ENCODE measurements at regions not wholly inside any gene's neighbourhood (a gene's known extent, or its start where the extent isn't known, plus 50 kb on each side); places are given as distances from the start of the nearest gene placed in this dataset.
"Not testable (repeated sequence)": the region's sequence is repeated elsewhere in the genome, so short reads cannot be mapped to it uniquely, and the experiment has no call there.

DNA sequence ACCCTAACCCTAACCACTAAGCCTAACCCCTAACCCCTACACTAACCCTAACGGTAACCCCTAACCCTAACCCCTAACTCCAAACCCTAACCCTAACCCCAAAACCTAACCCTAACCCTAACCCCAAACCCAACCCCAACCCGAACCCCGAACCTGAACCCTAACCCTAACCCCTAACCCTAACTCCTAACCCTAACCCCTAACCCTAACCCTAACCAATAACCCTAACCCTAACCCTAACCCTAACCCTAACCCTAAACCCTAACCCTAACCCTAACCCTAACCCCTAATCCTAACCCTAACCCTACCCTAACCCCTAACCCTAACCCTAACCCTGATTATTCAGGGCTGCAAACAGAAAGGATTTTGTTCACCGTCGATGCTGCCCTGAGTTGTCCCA is 144.6 kb upstream of the DUSP22 start:
- not testable (repeated sequence) for DNase-seq

DNA sequence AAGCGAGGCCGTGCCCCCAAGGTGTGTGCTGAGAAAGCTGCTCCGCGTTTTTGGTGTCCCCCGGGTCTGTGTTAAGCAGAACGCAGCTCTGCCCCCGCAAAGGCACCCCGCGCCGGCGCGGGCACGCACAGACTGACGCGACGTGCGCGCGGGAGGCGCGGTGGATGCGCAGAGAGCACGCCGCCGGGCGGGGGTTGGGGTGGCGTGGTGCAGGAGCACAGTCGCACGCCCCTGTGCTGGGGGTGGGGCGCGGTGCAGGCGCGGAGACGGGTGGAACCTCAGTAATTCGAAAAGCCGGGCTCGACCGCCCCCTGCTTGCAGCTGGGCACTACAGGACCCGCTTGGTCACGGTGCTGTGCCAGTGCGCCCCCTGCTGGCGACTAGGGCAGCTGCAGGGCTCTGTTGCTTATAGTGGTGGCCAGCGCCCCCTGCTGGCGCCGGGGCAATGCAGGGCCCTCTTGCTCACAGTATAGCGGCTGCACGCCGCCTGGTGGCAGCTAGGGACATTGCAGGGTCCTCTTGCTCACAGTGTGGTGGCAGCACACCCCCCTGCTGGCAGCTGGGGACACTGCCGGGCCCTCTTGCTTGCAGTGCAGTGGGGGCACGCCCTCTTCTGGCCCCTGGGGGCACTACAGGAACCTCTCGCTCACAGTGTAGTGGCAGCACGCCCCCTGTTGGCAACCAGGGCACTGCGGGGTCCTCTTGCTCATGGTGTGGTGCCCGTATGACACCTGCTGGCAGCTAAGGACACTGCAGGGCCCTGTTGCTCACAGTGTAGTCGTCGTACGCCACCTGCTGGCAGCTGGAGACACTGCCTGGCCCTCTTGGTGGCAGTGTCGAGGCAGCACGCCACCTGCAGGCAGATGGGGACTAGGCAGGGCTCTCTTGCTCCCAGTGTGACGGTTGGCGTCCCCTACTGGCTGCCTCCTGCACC is 144.0 kb upstream of the DUSP22 start:
- not testable (repeated sequence) for DNase-seq

DNA sequence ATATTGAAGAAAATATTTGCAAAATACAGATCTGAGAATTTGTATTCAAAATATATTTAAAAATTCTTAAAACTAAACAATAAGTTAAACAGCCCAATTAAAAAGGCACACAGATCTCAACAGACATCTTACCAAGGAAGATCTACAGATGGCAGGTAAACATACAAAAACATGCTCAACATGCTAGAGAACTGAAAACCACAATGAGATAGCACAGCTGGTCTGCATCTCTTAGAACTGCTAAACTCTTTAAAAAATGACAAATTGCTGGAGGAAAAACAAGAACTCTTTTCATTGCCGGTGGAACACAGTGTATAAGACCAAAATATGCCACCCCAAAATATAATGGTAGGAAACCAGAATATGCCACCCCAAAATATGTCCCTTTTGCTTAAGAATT is 142.1 kb upstream of the DUSP22 start:
- not testable (repeated sequence) for DNase-seq

DNA sequence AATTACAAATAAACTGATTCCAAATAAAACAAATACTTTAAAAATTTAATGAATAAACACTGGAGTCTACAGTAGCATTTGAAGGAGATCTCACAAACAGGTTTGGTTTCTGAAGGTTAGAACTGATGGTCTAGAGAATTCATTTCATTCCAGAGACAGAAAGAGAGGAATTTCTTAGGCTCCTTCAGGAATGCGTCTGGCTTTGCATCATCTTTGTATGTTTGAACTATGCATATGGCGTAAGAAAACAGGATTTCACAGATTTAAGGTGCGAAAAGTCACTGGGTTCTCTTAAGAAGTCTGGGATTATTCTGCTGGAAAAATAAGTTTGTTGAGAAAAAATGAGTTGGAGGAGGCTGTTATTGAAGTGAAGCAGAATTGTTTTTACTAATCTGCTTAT is 139.9 kb upstream of the DUSP22 start:
- DNase-seq: not testable (repeated sequence)

DNA sequence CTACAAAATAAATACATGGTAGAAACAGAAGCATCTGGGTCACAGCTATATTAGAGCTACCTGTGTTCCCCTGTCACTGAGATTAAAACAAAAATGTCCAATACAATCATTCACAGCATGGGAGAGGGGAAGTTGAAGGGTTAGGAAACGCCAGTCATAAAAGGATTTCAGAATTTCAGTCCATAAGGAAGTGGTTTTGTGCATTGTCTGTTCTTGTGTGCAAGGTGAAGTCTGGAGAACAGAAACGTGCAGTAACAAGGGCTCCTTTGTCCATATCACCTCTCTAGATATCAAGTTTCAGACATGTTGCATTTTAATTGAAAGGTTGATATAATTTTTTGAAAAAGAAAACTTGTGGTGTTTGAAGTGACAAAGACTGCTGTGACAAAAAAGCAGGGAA is 139.3 kb upstream of the DUSP22 start:
- DNase-seq: not testable (repeated sequence)

GRCh38 chr6:153867-154266 is 138.4 kb upstream of the DUSP22 start:
- not testable (repeated sequence) for DNase-seq

DNA sequence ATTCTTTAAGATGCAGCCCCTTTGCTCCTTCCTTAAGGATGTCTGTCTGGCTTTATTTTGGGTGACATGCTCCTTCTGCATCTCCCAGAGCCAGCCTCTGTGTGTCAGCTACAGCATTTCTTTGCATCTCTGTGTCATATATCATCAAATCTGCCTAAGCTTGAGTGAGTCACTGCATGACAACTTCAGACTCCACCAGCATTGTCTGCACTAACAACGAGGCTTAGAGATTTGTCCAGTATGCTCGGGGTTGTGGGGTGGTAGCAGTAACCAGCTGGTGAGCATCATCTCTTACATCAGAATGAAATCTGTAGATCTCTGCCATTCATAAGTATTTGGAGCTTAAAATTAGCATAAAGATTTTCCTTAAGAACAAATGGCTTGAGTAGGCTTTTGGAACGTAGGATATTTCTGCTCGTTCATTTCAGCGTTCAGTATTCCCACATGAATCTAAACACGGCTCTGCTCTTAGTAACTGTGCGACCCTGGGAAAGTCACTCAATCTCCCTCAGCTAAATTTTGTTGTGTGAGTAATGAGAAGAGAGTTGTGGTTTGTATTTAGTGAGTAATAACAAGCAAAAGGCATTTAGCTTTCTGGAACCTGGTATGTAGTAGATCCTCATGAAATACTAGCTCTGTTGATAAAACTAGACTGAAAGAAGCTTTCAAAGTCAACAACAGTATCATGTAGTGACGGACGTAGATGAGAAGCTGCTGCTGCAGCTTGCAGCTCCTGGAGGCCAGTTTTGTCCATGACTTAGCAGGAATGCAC is 137.8 kb upstream of the DUSP22 start:
- DNase-seq: not testable (repeated sequence)

DNA sequence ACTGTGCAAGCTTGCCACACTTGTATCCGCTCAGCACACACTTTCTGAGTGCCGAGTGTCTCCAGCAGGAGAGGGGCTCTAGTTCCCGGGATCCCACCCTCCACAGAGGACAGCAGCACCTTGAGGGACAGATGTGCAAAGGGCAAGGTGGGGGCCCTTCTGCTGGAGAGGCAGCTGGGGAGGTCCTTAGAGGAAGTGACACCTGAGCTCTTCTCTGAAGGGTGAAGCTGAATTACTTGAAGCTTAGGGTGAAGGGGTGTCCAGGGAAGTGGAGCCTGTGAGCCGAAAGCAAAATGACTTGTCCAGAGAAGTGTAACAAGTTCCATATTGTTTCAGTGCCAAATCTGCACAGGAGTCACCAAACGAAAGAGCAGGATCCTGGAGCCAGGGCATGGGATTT is 136.3 kb upstream of the DUSP22 start:
- no peak for DNase-seq

- not testable (repeated sequence) for DNase-seq
These were observed 135.7 kb upstream of the DUSP22 start for GRCh38 chr6:156441-157140.

DNA sequence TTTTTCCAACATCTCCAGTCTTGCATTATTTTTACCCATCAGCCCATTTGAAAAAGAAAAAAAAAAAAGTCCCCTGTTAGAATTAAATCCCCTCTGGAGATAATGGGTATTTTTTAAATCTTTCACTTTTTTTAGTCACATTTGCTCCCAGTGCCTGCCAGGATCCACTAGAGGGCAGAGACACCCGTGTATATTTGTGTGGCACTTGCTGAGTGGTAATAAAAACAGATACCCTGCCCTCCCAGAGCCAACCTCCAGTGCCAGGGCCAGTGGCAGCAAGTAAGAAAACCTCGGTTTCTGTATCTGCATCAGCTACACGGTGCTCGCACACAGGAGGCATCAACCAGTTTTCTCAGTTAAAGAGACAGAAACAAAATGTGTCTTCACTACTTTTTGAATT is 135.1 kb upstream of the DUSP22 start:
- not testable (repeated sequence) for DNase-seq

GRCh38 chr6:161657-162056 is 130.6 kb upstream of the DUSP22 start:
- DNase-seq: not testable (repeated sequence)

DNA sequence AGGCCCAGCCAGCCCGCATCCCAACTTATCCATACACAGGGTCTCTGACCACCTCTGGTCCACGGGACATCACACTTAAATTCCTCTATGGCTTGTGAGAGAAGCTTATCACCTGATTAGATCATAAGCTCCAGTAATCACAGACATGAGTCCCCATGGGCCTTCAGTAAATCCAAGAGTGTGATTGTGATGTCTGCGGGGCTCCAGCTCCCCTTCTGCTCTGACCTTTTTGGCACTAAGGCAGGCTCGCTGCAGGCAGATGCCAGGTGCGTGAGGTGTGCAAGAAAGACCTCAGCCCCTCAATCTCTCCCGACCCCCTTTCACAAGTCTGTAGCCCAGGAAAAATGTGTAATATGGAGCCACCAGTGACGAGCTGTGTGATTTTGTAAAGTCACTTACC is 127.6 kb upstream of the DUSP22 start:
- DNase-seq: no peak

DNA sequence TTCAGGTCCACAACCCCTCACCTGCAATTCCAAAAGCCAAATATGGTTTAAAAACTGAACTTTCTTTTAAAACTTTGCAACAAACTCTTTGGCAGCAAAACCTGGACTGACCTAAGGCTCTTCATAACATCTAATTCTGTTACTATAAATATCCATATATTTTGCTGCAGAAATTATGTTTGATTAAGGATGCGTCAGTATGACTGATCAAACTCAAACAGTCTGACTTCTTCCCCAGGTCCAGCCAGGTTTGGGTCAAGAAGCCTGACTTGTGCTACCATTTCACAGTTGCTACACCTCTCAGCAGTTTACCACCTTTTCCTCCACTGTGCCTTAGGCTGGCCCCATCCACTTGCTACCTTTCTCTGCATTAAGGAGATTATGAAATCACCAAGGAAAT is 127.0 kb upstream of the DUSP22 start:
- DNase-seq: no peak

DNA sequence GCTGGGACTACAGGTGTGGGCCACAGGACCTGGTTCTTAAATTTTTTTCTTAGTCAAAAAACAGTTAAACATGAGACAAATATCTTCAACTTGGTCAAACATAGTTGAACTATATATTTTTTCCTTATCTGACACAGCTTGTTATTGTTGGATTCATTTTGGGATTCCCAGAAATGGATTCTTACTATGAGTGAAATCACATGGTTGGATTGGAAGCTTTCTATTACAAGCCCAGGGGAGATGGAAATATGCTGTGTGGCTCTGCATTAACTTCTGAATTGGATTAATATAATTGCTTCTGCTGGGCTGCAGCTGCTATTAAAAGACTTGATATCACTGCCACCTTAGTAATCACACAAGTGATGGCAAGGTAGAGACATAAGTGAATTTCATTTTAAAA is 126.4 kb upstream of the DUSP22 start:
- DNase-seq: no peak

DNA sequence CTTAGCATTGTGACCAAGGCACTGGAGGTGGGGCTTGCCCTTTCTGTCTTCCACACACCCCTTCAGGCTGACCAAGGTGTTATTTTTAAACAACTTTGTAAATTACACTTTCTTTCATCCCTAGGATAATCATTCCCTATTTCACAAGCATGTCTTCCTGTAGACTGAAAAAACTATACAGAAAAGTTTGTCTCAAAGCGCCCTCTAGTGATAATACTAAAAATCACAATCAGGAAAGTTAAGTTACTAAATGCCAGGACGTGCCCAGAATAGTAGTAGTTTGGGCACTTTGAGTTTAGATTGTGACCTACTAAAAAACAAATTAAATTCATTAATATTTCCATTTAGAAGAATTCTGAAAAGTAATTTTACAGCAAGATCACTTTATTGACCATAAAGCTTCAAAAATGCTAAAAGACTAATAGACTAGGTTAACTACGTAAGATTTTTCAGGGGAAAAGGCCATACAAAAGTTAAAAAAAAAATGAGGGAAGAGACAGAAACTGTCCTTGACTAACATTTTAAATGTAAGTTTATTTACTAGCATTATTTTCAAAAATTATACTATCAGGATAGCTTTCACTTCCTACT is 123.3 kb upstream of the DUSP22 start:
- DNase-seq: no peak

DNA sequence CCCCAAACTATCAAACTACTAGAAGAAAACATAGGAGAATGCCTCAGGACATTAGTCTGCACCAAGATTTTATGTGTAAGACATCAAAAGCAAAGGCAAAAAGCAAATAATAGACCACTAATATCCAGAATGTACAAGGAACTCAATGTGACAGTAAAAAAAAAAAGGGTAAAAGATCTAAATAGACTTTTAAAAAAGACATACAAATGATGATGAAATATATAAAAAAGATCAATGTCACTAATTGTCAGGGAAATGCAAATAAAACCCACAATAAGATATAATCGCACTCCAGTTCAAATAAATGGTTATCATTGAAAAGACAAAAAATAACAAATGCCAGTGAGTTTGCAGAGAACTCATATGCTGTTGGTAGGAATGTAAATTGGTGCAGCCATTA is 118.3 kb upstream of the DUSP22 start:
- no peak for DNase-seq

- no peak for DNase-seq
These were observed 116.6 kb upstream of the DUSP22 start for GRCh38 chr6:175680-176079.

DNA sequence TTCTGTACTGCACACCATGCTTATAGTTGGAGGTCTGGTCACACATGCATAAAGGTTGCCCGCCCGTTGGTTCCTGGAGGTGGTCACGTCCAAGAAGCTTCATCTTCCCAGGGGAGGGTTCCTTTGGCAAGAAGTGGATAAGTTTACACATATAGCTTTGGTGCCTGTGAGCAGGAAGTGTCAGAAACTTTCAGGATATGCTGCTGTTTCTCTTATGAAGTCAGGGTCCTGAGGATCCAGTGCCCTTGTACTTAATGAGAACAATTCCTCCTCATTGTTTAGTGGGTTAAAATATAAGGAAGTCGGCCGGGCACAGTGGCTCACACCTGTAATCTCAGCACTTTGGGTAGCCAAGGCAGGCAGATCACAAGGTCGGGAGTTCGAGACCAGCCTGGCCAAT is 115.5 kb upstream of the DUSP22 start:
- DNase-seq: no peak

GRCh38 chr6:178119-178518 is 114.2 kb upstream of the DUSP22 start:
- no peak for DNase-seq

GRCh38 chr6:178929-179328 is 113.4 kb upstream of the DUSP22 start:
- not testable (repeated sequence) for DNase-seq

GRCh38 chr6:179340-179950 is 112.8 kb upstream of the DUSP22 start:
- DNase-seq: no peak

DNA sequence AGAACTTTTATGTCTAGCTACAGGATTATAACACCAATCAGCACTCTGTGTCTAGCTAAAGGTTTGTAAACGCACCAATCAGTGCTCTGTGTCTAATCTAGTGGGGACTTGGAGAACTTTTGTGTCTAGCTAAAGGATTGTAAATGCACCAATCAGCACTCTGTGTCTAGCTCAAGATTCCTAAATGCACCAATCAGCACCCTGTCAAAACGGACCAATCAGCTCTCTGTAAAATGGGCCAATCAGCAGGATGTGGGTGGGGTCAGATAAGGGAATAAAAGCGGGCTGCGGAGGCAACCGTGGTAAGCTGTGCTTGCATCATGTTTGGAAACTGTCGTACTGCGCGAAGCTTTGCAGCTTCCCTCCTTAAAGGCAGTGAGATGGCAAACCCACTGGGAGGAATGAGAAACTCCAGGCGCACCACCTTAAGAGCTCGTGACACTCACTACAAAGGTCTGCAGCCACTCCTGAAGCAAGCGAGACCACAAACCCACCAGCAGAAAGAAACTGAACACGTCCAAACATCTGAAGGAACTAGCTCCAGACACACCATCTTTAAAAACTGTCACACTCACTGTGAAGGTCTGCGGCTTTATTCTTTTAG is 112.1 kb upstream of the DUSP22 start:
- not testable (repeated sequence) for DNase-seq

Measured in DMS79 (cell line).